GM12878 (cell line): ENCODE measurements at regions not wholly inside any gene's neighbourhood (a gene's known extent, or its start where the extent isn't known, plus 50 kb on each side); places are given as distances from the start of the nearest gene placed in this dataset.

Experiments used
- ATAC-seq: fragments of 200-7000 bp; cut with Tn5 transposase; 3 replicates; pipeline ENCODE4 v1.9.1; 2020; ENCODE audit warnings: mild to moderate bottlenecking, moderate library complexity
- BruUV-seq: library from RNA; stranded (reverse); fragments of 400-500 nt; replicated peaks from 2 replicates; lab custom pipeline; 2021; lab: Mats Ljungman, UMichigan
- CTCF ChIA-PET: fragments of 300-600 bp; sonication (Branson Sonifier 250); formaldehyde crosslinking; extraction: SDS; loops from one replicate; lab custom pipeline; 2021; ENCODE audit warnings: inconsistent platforms; lab: Yijun Ruan, JAX
- POLR2A ChIA-PET: fragments of 350-600 bp; formaldehyde crosslinking; extraction: SDS; loops from one replicate; lab custom pipeline; 2021; ENCODE audit warnings: inconsistent platforms; lab: Charles Lee
- RAD21 ChIA-PET: fragments of 300-600 bp; sonication (Branson Sonifier 250); formaldehyde crosslinking; loops from one replicate; lab custom pipeline; 2023; ENCODE audit warnings: antibody characterized with exemption; ENCODE audit not compliant: unreplicated experiment; lab: Charles Lee
- SMC1A ChIA-PET: fragments of 300-600 bp; sonication (Branson Sonifier 250); formaldehyde crosslinking; loops from one replicate; lab custom pipeline; 2023; ENCODE audit not compliant: unreplicated experiment, uncharacterized antibody; lab: Charles Lee
- DNase-seq: peaks from one replicate; pipeline ENCODE4 v3.0.0-alpha.2; 2011; ENCODE audit warnings: low read depth, low spot score
- FAIRE-seq: peaks from 3 replicates; lab custom pipeline; 2011; peaks lifted over from hg19 to GRCh38; lab: Jason Lieb, UNC
- H2AFZ ChIP-seq: 2 replicates; pipeline ENCODE4 v1.6.0; 2011; ENCODE audit warnings: low read depth, low read length, control low read depth; ENCODE audit not compliant: control insufficient read depth
- H3K27ac ChIP-seq: 2 replicates; pipeline ENCODE4 v1.5.1; 2011; ENCODE audit warnings: control low read depth; ENCODE audit not compliant: control insufficient read depth, insufficient read depth
- H3K27me3 ChIP-seq, 2 experiments: replicated peaks in 1 of 2; 2 replicates each; pipeline versions ENCODE4 v1.6.0 to v1.6.1; 2011; ENCODE audit warnings: low read length in 1 of 2; ENCODE audit not compliant: control insufficient read depth in 2 of 2, insufficient read depth in 2 of 2
- H3K36me3 ChIP-seq, 2 experiments: 2 replicates each; pipeline ENCODE4 v1.5.1; 2011; ENCODE audit warnings: low read length in 1 of 2; ENCODE audit not compliant: control insufficient read depth in 2 of 2, insufficient read depth in 2 of 2
- H3K4me1 ChIP-seq: 2 replicates; pipeline ENCODE4 v1.6.1; 2011; ENCODE audit warnings: mild to moderate bottlenecking, low read length, moderate library complexity, mixed read lengths; ENCODE audit not compliant: control insufficient read depth, insufficient read depth
- H3K4me2 ChIP-seq: 2 replicates; pipeline ENCODE4 v1.6.0; 2011; ENCODE audit warnings: control low read depth; ENCODE audit not compliant: control insufficient read depth, insufficient read depth
- H3K4me3 ChIP-seq: fragments of 200-600 bp; sonication (generic); 2 replicates; pipeline ENCODE4 v1.5.1; 2016
- H3K79me2 ChIP-seq: 2 replicates; pipeline ENCODE4 v1.6.0; 2011; ENCODE audit warnings: low read length; ENCODE audit not compliant: control insufficient read depth, insufficient read depth
- H3K9ac ChIP-seq: 2 replicates; pipeline ENCODE4 v1.8.0; 2011; ENCODE audit warnings: low read length, control low read depth, mixed read lengths; ENCODE audit not compliant: control insufficient read depth, insufficient read depth
- H3K9me3 ChIP-seq: replicated peaks from 3 replicates; pipeline ENCODE4 v1.5.1; 2011; ENCODE audit warnings: mild to moderate bottlenecking, low read length; ENCODE audit not compliant: control insufficient read depth, insufficient read depth
- H4K20me1 ChIP-seq: 2 replicates; pipeline ENCODE4 v1.6.0; 2011; ENCODE audit not compliant: control insufficient read depth, insufficient read depth
- GABPA ChIP-seq: IDR thresholded peaks from 2 replicates; pipeline ENCODE4 v1.6.1; 2014; ENCODE audit warnings: antibody characterized with exemption, low read depth, mild to moderate bottlenecking, inconsistent platforms
- IKZF2 ChIP-seq, 2 experiments: fragments of 450-650 bp; IDR thresholded peaks; 2 replicates each; pipeline ENCODE4 v1.6.1; 2017; ENCODE audit warnings: mild to moderate bottlenecking in 2 of 2, moderate library complexity in 2 of 2
- LARP7 ChIP-seq: fragments of 450-650 bp; IDR thresholded peaks from 2 replicates; pipeline ENCODE4 v1.6.1; 2017; ENCODE audit warnings: mild to moderate bottlenecking
- NFYA ChIP-seq: IDR thresholded peaks from 2 replicates; pipeline ENCODE4 v1.6.1; 2011; ENCODE audit warnings: low read depth, mild to moderate bottlenecking, low read length, improper control_type of control experiment, borderline replicate concordance
- NR2F1 ChIP-seq: fragments of 450-650 bp; conservative IDR thresholded peaks from 2 replicates; pipeline ENCODE4 v1.6.1; 2017; ENCODE audit warnings: mild to moderate bottlenecking
- RAD21 ChIP-seq: IDR thresholded peaks from 2 replicates; pipeline ENCODE4 v1.6.1; 2011; ENCODE audit warnings: mild to moderate bottlenecking, low read depth, low read length, moderate library complexity; ENCODE audit not compliant: insufficient read depth
- STAT1 ChIP-seq: fragments of 450-650 bp; conservative IDR thresholded peaks from 2 replicates; pipeline ENCODE4 v1.6.1; 2014; ENCODE audit warnings: antibody characterized with exemption, mild to moderate bottlenecking
- SUPT20H ChIP-seq: IDR thresholded peaks from 2 replicates; pipeline ENCODE4 v1.6.1; 2011; ENCODE audit warnings: low read depth, mild to moderate bottlenecking, low read length, moderate library complexity, borderline replicate concordance; ENCODE audit not compliant: control insufficient read depth
- SUZ12 ChIP-seq: fragments of 200-600 bp; sonication (generic); IDR thresholded peaks from one replicate; pipeline ENCODE4 v1.6.1; 2018; ENCODE audit warnings: antibody characterized with exemption, mild to moderate bottlenecking; ENCODE audit not compliant: unreplicated experiment
- TBL1XR1 ChIP-seq: IDR thresholded peaks from 2 replicates; pipeline ENCODE4 v1.6.1; 2012; ENCODE audit warnings: low read depth, low read length, improper control_type of control experiment
- WGBS: methylation state at CpG from one replicate; pipeline ENCODE4 v1.1.6; 2016; ENCODE audit warnings: low lambda C conversion rate; ENCODE audit not compliant: insufficient replicate concordance, insufficient coverage; ENCODE audit errors: missing lambda C conversion rate; 5-methylcytosine and 5-hydroxymethylcytosine counted together
- in situ Hi-C: fragments of 300-500 bp; cut with MboI; formaldehyde crosslinking; loops from 9 replicates; pipeline ENCODE4 v1.14.3; 2018; ENCODE audit warnings: mixed read lengths
- intact Hi-C: fragments of 100-400 bp; cut with micrococcal nuclease; formaldehyde crosslinking; loops from one replicate; pipeline ENCODE4 v1.14.2; 2022; ENCODE audit not compliant: unreplicated experiment
- TF ChIP-seq, protein P1 (sequence below): fragments of 450-650 bp; formaldehyde crosslinking; IDR thresholded peaks from 2 replicates; pipeline ENCODE4 v1.4.0; 2020; ENCODE audit warnings: mild to moderate bottlenecking, moderate library complexity
- TF ChIP-seq, protein P2 (sequence below): fragments of 450-650 bp; IDR thresholded peaks from 2 replicates; pipeline ENCODE4 v1.6.1; 2017; ENCODE audit warnings: borderline replicate concordance
- TF ChIP-seq, protein P3 (sequence below): IDR thresholded peaks from 2 replicates; pipeline ENCODE4 v1.6.1; 2011; ENCODE audit warnings: low read depth, low read length, improper control_type of control experiment, borderline replicate concordance

DNA sequence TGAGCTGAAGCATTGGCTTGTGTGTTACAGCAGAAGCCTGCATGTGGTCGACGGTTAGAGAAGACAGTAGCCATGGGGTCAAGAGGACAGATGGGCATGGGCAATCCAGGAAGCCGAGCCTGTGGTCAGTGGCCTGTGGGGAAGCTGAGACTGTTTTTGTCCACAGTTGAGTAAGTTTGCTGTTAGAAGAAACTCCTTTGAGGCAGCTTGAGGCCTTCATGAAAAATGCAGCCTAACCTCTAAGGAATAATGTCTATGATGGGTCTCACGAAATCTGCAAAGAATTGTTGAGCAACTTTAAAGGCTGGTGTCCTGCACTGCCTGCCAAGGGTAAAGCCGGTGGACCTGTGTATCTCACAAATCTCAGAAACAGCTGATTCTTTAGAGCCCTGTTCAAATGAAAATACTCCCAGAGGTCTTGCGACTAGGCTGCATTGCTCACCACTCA is 322.4 kb downstream of the SETD4 start (continued):
- TF ChIP-seq, protein P1, sequence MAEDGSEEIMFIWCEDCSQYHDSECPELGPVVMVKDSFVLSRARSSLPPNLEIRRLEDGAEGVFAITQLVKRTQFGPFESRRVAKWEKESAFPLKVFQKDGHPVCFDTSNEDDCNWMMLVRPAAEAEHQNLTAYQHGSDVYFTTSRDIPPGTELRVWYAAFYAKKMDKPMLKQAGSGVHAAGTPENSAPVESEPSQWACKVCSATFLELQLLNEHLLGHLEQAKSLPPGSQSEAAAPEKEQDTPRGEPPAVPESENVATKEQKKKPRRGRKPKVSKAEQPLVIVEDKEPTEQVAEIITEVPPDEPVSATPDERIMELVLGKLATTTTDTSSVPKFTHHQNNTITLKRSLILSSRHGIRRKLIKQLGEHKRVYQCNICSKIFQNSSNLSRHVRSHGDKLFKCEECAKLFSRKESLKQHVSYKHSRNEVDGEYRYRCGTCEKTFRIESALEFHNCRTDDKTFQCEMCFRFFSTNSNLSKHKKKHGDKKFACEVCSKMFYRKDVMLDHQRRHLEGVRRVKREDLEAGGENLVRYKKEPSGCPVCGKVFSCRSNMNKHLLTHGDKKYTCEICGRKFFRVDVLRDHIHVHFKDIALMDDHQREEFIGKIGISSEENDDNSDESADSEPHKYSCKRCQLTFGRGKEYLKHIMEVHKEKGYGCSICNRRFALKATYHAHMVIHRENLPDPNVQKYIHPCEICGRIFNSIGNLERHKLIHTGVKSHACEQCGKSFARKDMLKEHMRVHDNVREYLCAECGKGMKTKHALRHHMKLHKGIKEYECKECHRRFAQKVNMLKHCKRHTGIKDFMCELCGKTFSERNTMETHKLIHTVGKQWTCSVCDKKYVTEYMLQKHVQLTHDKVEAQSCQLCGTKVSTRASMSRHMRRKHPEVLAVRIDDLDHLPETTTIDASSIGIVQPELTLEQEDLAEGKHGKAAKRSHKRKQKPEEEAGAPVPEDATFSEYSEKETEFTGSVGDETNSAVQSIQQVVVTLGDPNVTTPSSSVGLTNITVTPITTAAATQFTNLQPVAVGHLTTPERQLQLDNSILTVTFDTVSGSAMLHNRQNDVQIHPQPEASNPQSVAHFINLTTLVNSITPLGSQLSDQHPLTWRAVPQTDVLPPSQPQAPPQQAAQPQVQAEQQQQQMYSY (CRISPR knock-in tag): no peak
- TF ChIP-seq NFYA (no peak), SUPT20H (no peak), IKZF2 (IDR thresholded peaks at IDR 0.05) (no peak)

DNA sequence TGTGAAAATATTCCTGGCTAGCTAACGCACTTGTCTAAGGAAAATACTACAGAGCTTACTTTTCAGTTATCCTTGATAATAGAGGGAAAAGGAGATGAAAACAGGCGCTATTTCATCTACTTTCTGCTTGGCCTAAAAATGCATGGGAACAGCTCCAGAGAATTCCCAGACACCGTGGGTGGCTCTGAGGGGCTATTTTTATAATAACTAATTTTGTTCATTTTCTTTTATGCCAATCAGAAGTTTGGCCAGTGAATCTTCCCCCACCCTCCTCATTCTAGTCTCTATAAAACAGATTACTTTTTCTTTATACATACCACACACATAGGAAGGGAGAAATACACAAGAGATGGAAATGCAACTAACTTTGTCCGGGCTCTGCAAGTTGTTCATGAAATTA is 322.9 kb downstream of the SETD4 start:
- ChIA-PET RAD21 (no interaction called here), SMC1A (interaction anchor here (0.9 kb wide), 1 partner anchor 26 kb away, joined by 3 read pairs; no protein-coding TSS in a partner anchor), POLR2A (no interaction called here), CTCF (interaction anchor here (1.6 kb wide), 1 partner anchor 10 kb away, joined by 3 read pairs; no protein-coding TSS in a partner anchor)
- DNase-seq: no peak
- ATAC-seq: no peak
- 43% methylated on average over 4 of the region's 4 CpGs for WGBS
- intact Hi-C loops (no loop called here), in situ Hi-C loops (no loop called here)
- H3K36me3 ChIP-seq: no peaks in the 10 kb centered on the region
- no peaks in the 10 kb centered on the region for H3K79me2 ChIP-seq
- no peak overlapping the region for H3K9ac ChIP-seq
- H3K9me3 ChIP-seq: no peaks in the 10 kb centered on the region
- H3K4me2 ChIP-seq: no peak overlapping the region
- H3K27ac ChIP-seq: no peak overlapping the region
- H3K4me1 ChIP-seq: no peaks in the 10 kb centered on the region
- FAIRE-seq: no peak
- H4K20me1 ChIP-seq: no peaks in the 10 kb centered on the region
- BruUV-seq: no TSS peak
- H2AFZ ChIP-seq: no peak overlapping the region
- H3K27me3 ChIP-seq: no peaks in the 10 kb centered on the region
- no peak overlapping the region for H3K4me3 ChIP-seq
- no peak for TF ChIP-seq LARP7
- TF ChIP-seq SUZ12: no peak
- TF ChIP-seq, protein P2, sequence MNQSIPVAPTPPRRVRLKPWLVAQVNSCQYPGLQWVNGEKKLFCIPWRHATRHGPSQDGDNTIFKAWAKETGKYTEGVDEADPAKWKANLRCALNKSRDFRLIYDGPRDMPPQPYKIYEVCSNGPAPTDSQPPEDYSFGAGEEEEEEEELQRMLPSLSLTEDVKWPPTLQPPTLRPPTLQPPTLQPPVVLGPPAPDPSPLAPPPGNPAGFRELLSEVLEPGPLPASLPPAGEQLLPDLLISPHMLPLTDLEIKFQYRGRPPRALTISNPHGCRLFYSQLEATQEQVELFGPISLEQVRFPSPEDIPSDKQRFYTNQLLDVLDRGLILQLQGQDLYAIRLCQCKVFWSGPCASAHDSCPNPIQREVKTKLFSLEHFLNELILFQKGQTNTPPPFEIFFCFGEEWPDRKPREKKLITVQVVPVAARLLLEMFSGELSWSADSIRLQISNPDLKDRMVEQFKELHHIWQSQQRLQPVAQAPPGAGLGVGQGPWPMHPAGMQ: no peak
- no peak for TF ChIP-seq NR2F1
- TF ChIP-seq STAT1: no peak
- no peak for TF ChIP-seq GABPA
- TF ChIP-seq, protein P3, sequence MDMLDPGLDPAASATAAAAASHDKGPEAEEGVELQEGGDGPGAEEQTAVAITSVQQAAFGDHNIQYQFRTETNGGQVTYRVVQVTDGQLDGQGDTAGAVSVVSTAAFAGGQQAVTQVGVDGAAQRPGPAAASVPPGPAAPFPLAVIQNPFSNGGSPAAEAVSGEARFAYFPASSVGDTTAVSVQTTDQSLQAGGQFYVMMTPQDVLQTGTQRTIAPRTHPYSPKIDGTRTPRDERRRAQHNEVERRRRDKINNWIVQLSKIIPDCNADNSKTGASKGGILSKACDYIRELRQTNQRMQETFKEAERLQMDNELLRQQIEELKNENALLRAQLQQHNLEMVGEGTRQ: no peak
- TF ChIP-seq RAD21: no peak
- TF ChIP-seq TBL1XR1: no peak
